ENCODE measurements at regions not wholly inside any gene's neighbourhood (a gene's known extent, or its start where the extent isn't known, plus 50 kb on each side); places are given as distances from the start of the nearest gene placed in this dataset.
"Not testable (repeated sequence)": the region's sequence is repeated elsewhere in the genome, so short reads cannot be mapped to it uniquely, and the experiment has no call there.

- not testable (repeated sequence) for H3K27ac ChIP-seq; DNase-seq (ENCODE audit: low spot score); H3K79me2 ChIP-seq (ENCODE audit: low read depth); H3K9me3 ChIP-seq (ENCODE audit: low read depth); H4K20me1 ChIP-seq (ENCODE audit: low read depth); H3K27me3 Mint-ChIP-seq (ENCODE audit: insufficient read depth, low read depth); H3F3A ChIP-seq (ENCODE audit: low read depth); H3K36me3 Mint-ChIP-seq; H2AFZ ChIP-seq (replicated peaks); H3K4me3 Mint-ChIP-seq; H3K27me3 ChIP-seq; H3K36me3 ChIP-seq; H3K4me2 ChIP-seq; H3K27ac Mint-ChIP-seq; H3K9ac ChIP-seq; H3K4me3 ChIP-seq
- H3K4me1 ChIP-seq: peaks cover 12% of the 10 kb centered on the region
- Mint-ChIP-seq H3K4me1 (peaks cover 42% of the 10 kb centered on the region), H3K9me3 (peaks cover 27% of the 10 kb centered on the region)
Observed at GRCh38 chr11:3516345-3516933, 125.4 kb downstream of the ART5 start.

GRCh38 chr11:3514635-3515424 is 127.0 kb downstream of the ART5 start:
- not testable (repeated sequence) for H3K36me3 Mint-ChIP-seq; H2AFZ ChIP-seq (replicated peaks); H3K79me2 ChIP-seq (ENCODE audit: low read depth); H3F3A ChIP-seq (ENCODE audit: low read depth); H3K4me3 Mint-ChIP-seq; H4K20me1 ChIP-seq (ENCODE audit: low read depth); H3K36me3 ChIP-seq; H3K9me3 ChIP-seq (ENCODE audit: low read depth); H3K9ac ChIP-seq; H3K27ac ChIP-seq; H3K4me2 ChIP-seq; DNase-seq (ENCODE audit: low spot score); H3K27me3 Mint-ChIP-seq (ENCODE audit: insufficient read depth, low read depth); H3K4me3 ChIP-seq; H3K27me3 ChIP-seq
- Mint-ChIP-seq H3K27ac (peak overlapping the region; percentile 54), H3K4me1 (peaks cover 51% of the 10 kb centered on the region), H3K9me3 (peaks cover 13% of the 10 kb centered on the region)
- peaks cover 12% of the 10 kb centered on the region for H3K4me1 ChIP-seq

GRCh38 chr11:3513311-3513710 is 128.5 kb downstream of the ART5 start:
- H3K27ac Mint-ChIP-seq: peak overlapping the region; percentile 50
- not testable (repeated sequence) for H3K9ac ChIP-seq

GRCh38 chr11:3512751-3513150 is 129.0 kb downstream of the ART5 start:
- not testable (repeated sequence) for H3K27me3 Mint-ChIP-seq (ENCODE audit: insufficient read depth, low read depth); H3K9ac ChIP-seq; H3K27ac ChIP-seq; H3K79me2 ChIP-seq (ENCODE audit: low read depth); H2AFZ ChIP-seq (replicated peaks); H3K27me3 ChIP-seq; H3K9me3 Mint-ChIP-seq; H3K9me3 ChIP-seq (ENCODE audit: low read depth); H3K4me2 ChIP-seq; H3K4me3 ChIP-seq; H3F3A ChIP-seq (ENCODE audit: low read depth); DNase-seq (ENCODE audit: low spot score); H3K36me3 ChIP-seq; H3K36me3 Mint-ChIP-seq; H4K20me1 ChIP-seq (ENCODE audit: low read depth)
- H3K4me1 ChIP-seq: peaks cover 12% of the 10 kb centered on the region
- Mint-ChIP-seq H3K4me1 (peaks cover 51% of the 10 kb centered on the region), H3K27ac (peak overlapping the region; percentile 95), H3K4me3 (peak overlapping the region; percentile 64)

More at GRCh38 chr11:3513311-3513710, 128.5 kb downstream of the ART5 start:
- not testable (repeated sequence) for H3K9me3 Mint-ChIP-seq; H3K27me3 ChIP-seq; DNase-seq (ENCODE audit: low spot score); H3K36me3 Mint-ChIP-seq; H3K4me2 ChIP-seq; H3K27me3 Mint-ChIP-seq (ENCODE audit: insufficient read depth, low read depth); H2AFZ ChIP-seq (replicated peaks); H3K27ac ChIP-seq; H3K4me3 ChIP-seq; H3K36me3 ChIP-seq; H3K79me2 ChIP-seq (ENCODE audit: low read depth); H3K9me3 ChIP-seq (ENCODE audit: low read depth); H3F3A ChIP-seq (ENCODE audit: low read depth); H4K20me1 ChIP-seq (ENCODE audit: low read depth)
- Mint-ChIP-seq H3K4me3 (peak overlapping the region; percentile 21), H3K4me1 (peaks cover 51% of the 10 kb centered on the region)
- peaks cover 12% of the 10 kb centered on the region for H3K4me1 ChIP-seq

- not testable (repeated sequence) for H3K79me2 ChIP-seq (ENCODE audit: low read depth); H3K27me3 Mint-ChIP-seq (ENCODE audit: insufficient read depth, low read depth); H3K9ac ChIP-seq; H3F3A ChIP-seq (ENCODE audit: low read depth); H3K36me3 Mint-ChIP-seq; H3K9me3 Mint-ChIP-seq; H3K27ac ChIP-seq; H2AFZ ChIP-seq (replicated peaks); H4K20me1 ChIP-seq (ENCODE audit: low read depth); H3K4me3 ChIP-seq; H3K9me3 ChIP-seq (ENCODE audit: low read depth); H3K27me3 ChIP-seq; H3K36me3 ChIP-seq
- Mint-ChIP-seq H3K27ac (peak overlapping the region; percentile 95), H3K4me3 (peak overlapping the region; percentile 64), H3K4me1 (peaks cover 51% of the 10 kb centered on the region)
- Histone ChIP-seq H3K4me1 (peaks cover 12% of the 10 kb centered on the region), H3K4me2 (peak overlapping the region; percentile 45)
- DNase-seq (ENCODE audit: low spot score): peak; percentile 3
Observed at GRCh38 chr11:3512133-3512703, 129.6 kb downstream of the ART5 start.

GRCh38 chr11:3511416-3512132 is 130.2 kb downstream of the ART5 start:
- H3K4me3 ChIP-seq; H2AFZ ChIP-seq (replicated peaks): not testable (repeated sequence)
- H3K27ac Mint-ChIP-seq: peak overlapping the region; percentile 95

GRCh38 chr11:3509563-3509962 is 130.6 kb upstream of the ZNF195 start:
- not testable (repeated sequence) for H3K9ac ChIP-seq; H3F3A ChIP-seq (ENCODE audit: low read depth); H3K36me3 ChIP-seq; H3K27me3 Mint-ChIP-seq (ENCODE audit: insufficient read depth, low read depth); H3K36me3 Mint-ChIP-seq; H4K20me1 ChIP-seq (ENCODE audit: low read depth); H3K9me3 Mint-ChIP-seq; H3K79me2 ChIP-seq (ENCODE audit: low read depth); H3K27me3 ChIP-seq; H3K9me3 ChIP-seq (ENCODE audit: low read depth); H3K4me2 ChIP-seq; H3K4me3 ChIP-seq; H3K27ac ChIP-seq; H2AFZ ChIP-seq (replicated peaks); H3K4me3 Mint-ChIP-seq; DNase-seq (ENCODE audit: low spot score)
- H3K4me1 ChIP-seq: peaks cover 12% of the 10 kb centered on the region
- peak overlapping the region; percentile 21 for H3K27ac Mint-ChIP-seq
- peaks cover 39% of the 10 kb centered on the region for H3K4me1 Mint-ChIP-seq

More at GRCh38 chr11:3511416-3512132, 130.2 kb downstream of the ART5 start:
- H3K4me2 ChIP-seq: peak overlapping the region; percentile 45
- H4K20me1 ChIP-seq (ENCODE audit: low read depth); H3K79me2 ChIP-seq (ENCODE audit: low read depth); H3K27me3 ChIP-seq; H3K36me3 ChIP-seq; H3F3A ChIP-seq (ENCODE audit: low read depth); H3K9me3 Mint-ChIP-seq; H3K9me3 ChIP-seq (ENCODE audit: low read depth); H3K27me3 Mint-ChIP-seq (ENCODE audit: insufficient read depth, low read depth); DNase-seq (ENCODE audit: low spot score); H3K36me3 Mint-ChIP-seq; H3K27ac ChIP-seq; H3K9ac ChIP-seq: not testable (repeated sequence)
- H3K4me1 Mint-ChIP-seq: peaks cover 51% of the 10 kb centered on the region
- H3K4me3 Mint-ChIP-seq: peak overlapping the region; percentile 41
- peaks cover 12% of the 10 kb centered on the region for H3K4me1 ChIP-seq
